ENCODE measurements at regions not wholly inside any gene's neighbourhood (a gene's known extent, or its start where the extent isn't known, plus 50 kb on each side); places are given as distances from the start of the nearest gene placed in this dataset.

- TF ChIP-seq SUZ12 (IDR thresholded peaks at IDR 0.05) (no peak), NFRKB (IDR thresholded peaks at IDR 0.05) (no peak), BHLHE40 (IDR thresholded peaks at IDR 0.05; ENCODE audit: borderline replicate concordance) (no peak), SP1 (IDR thresholded peaks at IDR 0.05) (no peak), FOXK2 (IDR thresholded peaks at IDR 0.05) (no peak), PKNOX1 (IDR thresholded peaks at IDR 0.05) (no peak), HDGF (IDR thresholded peaks at IDR 0.05; ENCODE audit: borderline replicate concordance) (no peak), ZNF384 (IDR thresholded peaks at IDR 0.05) (no peak)
Measured at GRCh38 chr3:132803889-132804288, 81.7 kb upstream of the NPHP3 start.
